NOMO-1 treated with DMSO at 0.1 percent for 48 hours (cell line): ENCODE measurements at regions not wholly inside any gene's neighbourhood (a gene's known extent, or its start where the extent isn't known, plus 50 kb on each side); places are given as distances from the start of the nearest gene placed in this dataset.
A peak's percentile ranks its signal among the peaks of the same experiment; 100 is the strongest.

Experiments
- DNase-seq: peaks from one replicate; lab custom pipeline; 2025; ENCODE audit not compliant: unreplicated experiment; lab: John Stamatoyannopoulos, UW

DNA sequence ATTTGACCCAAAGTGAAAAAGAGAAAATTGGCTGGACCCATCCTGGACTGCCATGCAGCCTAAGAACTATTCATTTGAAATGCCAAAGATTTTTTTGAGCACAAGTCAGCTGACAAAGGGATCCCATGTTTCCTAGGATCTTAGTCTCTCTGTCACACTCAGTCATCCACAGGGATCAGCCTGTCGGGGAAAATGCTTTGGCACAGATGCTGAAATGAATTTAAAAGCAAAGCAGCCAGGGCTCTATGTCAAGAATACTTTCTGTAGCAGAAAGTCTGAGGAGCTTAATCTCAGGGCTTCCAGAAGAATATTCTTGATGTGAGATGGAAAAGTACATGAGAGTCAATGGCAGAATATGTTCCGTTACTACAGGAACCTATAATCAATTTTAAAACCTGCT is 1900.8 kb downstream of the MRPL39 start:
- DNase-seq = no peak

DNA sequence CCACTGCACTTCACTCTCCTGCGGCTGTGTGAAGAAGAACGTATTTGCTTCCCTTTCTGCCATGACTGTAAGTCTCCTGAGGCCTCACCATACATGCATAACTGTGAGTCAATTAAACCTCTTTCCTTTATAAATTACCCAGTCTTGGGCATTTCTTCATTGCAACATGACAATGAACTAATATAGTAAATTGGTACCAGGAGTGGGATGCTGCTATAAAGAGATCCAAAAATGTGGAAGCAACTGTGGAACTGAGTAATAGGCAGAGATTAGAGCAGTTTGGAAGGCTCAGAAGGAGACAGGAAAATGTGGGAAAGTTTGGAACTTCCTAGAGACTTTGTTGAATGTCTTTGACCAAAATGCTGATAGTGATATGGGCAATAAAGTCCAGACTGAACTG is 1907.9 kb downstream of the MRPL39 start:
- DNase-seq = no peak

DNA sequence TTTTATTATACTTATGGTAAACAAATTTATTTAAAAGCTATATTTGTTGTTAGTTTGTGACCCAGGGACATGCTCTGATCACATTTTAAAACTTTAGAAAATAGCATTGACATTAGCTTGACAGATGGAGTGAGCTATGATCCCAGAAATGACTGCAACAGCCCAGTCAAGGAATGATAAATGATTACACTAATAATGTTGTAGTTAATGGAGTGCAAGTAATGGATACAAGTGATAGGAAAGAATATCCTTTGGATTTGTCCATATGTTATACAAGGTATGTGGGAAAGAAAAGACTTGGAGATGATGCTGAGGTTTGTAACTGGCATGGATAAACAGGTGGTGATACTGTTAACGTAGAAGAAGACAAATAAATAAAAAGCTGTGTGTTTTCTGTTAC is 1908.7 kb downstream of the MRPL39 start:
- no peak for DNase-seq

DNA sequence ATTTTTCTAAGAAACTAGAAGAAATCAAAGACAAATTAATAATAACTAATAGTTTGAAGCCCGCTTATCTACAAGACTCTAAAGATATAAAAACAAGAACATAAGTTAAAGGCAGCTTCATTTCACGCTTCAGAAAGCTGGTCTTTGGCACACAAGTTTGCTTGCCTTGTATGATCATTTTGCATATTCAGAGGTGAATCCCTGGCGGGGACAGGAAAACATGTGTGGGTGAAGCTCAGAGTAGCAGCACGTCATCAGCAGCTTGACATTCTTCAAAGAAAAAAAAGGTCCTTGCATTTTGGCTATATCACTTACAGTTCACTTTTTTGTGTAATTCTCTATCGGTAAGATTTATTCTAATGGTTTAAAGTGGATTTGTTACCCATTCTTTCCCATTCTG is 1911.8 kb downstream of the MRPL39 start:
- no peak for DNase-seq

DNA sequence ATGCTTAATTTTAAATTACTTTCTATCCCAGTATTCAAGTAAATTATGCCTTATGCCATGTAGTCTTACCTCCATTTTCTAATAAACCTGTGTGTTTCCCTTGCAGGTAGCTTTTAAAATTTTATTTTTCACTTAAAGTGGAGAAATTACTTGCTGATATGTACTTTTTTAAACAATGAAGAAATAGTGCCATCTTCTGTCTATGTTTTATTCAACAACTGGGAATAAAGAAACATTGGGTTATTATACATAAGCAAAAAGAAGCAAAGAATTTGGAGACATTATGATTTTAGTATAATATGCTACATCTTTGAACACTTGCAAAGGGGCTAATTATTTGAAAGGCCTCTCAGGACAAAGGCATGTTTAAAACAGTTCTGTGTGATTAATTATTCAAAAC is 1912.9 kb downstream of the MRPL39 start:
- DNase-seq = no peak

DNA sequence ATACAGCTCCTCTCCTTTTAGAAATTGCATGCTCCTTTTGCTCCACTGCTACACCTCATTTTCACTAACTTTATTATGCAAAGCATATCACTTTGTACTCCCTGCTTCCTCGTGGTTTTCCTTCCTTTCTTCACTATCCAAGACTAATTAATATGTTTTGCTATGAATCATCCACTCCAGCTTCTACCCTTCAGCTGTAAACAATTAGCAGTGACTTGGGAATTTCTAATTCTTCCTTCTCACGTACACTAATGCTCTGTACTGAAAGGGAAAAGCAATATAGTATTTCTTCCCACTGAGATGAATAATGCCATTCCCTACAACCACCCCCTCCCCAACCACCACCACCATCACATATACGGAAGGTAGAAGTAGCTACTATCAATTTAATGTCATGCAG is 1917.0 kb downstream of the MRPL39 start:
- DNase-seq = no peak

DNA sequence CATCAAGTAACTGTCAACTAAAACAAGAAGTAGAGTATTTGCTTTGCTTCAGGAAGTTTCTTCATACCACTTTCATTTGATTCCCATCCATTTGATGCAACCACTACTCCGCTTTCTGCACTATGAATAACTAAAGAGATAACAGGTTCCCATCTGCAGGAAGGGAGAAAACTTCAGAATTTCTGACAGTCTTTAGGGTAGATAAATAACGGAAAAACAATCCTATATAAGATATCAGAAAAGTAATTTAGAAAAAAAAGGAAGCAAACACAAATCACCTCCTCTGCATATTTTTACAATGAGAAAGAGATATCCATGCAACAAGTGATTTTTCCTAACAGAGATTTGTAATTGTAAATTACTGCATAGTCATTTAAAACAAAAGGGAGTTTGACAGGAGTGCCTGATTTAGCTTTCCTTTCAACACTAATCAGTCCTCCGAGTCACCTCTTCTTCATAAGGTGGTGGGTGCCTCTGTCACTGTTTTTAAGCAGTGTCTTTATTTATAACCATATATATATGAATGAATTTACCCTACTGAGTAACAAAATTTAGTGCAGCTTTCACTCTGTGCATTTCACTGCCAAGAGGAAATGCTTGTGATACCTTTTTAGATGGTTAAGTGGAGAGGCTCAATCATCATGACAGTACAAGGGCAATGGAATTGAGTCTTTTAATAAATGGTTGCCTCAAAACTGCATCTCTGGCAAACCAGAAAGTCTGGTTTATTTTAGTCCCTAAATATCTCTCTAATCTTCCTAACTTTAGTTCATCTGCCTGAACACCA is 1920.4 kb downstream of the MRPL39 start:
- no peak for DNase-seq

DNA sequence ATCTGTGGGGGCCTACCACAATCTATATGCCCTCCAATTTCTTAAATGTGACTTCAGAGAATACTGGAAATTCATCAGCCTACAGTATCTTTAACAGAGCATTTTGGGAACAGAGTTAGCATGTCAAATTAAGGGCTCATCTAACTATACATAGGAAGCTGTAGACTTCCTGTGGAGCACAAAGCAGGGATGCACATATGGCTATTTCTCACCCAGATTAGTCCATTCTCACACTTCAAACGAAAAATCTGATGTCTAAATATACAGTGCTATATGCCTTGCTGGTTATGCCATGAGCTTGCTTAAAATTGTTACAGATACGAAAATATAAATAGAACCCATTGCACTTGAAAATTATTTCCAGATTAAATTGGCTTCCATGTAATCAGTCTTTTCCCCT is 1922.8 kb downstream of the MRPL39 start:
- DNase-seq = no peak

DNA sequence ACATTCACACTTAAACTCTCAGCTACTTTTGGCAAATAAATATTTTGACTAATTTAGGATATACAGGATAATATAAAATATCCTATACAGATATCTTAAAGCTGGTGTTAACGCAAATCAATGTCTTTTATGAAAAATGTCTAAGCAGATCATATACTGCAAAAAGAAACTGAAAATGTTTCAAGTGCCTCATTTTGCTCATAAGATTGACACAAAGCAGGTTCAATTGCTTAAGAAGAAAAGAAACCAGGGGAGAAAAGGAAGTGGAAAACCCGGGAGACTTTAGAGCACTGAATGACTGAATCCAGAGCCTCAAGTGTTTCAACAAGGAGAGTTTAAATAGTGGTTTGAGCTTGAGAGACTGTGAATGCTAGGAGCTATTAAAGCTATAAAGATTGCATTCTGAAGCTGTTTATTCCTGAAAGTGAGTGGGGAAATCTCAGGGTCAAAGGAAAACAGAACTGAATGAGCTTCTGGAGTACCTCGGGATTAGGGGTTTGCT is 1943.0 kb downstream of the MRPL39 start:
- peak; percentile 1 for DNase-seq

DNA sequence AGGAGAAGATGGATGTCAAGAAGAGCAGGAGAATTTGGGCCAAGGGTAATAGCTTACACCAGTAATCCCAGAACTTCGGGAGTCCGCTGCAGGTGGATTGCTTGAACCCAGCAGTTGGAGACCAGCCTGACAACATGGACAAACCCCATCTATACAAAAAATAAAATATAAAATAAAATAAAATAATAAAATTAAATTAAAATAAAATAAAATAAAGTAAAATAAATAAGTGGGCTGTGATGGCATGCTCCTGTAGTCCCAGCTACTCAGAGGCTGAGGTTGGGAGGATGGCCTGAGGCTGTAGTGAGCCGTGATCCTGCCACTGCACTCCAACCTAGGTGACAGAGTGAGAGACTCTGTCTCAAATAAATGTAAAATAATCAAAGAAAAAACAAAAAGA is 1946.7 kb downstream of the MRPL39 start:
- no peak for DNase-seq

DNA sequence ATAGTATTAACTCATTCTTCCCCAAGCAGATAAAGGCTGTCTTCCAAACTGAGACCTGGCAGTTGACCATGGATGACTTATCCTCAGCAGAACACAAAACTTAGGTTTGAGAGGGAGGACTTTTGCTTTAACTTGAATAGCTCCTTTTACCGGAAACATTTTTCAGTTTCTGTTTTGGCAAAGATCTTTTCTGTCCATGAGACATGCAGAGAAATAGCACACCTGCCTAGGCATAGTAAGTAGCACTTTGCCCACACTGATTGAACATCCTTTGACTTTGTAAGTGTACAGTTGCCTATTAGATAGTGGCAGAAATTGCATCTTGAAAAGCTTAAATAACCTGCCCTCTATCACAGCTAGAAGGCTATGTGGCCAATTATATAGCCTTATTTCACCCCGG is 1962.5 kb downstream of the MRPL39 start:
- no peak for DNase-seq

DNA sequence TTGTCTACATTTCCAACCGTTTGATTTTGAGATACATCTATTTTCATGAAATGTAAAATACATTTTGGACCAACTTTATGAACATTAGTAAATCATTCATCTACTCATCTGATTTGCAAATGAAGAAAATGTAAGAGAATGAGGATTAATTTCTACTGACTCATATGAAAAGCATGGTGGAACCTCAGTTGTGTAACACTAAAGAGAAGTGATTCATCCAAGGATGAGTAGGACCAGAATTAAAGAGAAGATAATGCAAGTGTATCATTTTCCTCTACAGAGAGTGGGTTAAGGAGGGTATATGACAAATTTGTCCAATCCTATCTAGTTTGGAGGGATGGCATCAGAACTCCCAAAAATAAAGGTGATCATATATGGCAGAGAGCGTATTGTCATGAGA is 1967.6 kb downstream of the MRPL39 start:
- DNase-seq = no peak

DNA sequence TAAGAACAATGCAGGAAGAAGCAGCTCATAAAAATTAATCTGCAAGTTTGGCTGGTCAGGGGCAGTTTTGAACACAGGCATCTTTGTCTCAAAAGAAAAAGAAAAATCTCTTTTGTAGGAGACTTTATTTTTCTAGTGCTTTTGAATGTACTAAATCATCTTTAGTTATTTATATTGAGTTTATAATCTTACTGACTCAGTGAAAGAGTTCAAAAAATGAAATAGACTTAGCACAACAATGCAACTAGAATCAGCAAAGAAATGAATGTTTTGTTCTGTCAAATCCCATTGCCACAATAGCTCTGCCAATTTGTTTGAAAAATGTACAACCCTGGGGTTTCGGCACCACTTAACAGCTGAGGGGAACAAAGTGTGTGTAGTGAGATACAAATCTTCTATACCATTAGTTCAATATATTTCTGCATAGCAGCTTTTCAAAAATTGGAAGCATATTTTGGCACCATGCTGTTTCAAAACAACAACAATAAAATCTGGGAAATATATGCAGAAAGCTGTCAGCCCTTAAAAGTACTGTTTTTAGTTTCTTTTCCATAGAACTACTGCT is 1969.1 kb downstream of the MRPL39 start:
- no peak for DNase-seq

DNA sequence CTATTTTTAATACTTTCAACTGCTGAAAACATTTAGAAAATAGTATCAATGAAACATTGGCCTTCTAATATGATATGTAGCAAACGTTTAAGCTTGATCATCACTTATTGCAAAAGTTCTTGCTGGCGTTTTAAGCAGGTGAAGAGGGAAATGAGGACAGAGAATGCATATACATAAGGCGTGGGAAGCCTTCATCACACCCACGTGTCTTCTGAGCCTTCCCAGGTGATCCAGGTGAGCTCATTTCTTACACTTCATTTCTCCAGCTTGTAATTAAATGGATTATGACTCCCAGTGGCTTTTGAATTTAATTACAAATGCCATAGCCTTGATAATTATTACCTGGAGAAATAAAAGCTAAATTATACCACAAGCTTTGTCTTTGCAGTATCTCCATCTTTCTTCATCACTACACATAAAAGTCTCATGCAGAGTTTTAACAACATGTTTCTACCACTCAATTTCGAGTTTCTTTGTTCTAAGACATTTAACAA is 1973.8 kb downstream of the MRPL39 start:
- DNase-seq = no peak

DNA sequence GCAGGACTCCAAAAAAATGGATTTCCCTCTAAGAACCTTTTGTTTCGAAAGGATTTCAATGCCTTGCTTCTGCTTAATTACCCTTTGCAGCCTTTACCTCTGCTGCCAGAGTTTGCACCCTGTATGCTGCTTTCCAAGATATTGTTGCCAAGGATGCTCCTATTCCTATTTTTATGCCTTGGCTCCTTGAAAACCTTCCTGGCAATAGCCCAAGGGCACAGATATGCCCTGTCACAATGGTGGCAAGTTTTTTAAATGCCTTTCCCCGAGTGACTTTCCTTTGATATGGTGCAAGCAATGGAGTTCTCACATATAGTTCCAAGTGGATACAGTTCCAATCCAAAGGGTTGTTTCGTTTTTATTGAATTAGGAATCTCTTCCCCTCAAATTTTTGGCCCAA is 1983.0 kb downstream of the MRPL39 start:
- no peak for DNase-seq

DNA sequence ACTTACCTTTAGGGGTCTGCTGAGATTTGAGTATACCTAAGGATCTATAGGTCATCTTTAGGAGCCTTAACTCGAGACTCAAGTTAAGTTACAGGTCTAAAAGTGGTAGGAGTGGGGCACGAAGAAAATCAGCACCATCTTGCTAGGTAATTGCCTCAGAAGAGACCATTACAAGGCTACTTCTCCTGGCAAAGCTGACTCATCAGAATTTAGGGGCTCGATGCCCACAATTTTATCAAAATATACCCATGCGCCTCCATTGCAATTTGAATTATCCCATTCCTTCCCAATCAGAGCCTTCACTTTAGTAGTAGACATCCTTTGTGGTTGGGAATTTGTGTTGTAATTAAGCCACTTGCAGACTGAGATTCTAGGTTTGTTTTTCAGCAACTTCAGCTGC is 1994.3 kb downstream of the MRPL39 start:
- DNase-seq = no peak

DNA sequence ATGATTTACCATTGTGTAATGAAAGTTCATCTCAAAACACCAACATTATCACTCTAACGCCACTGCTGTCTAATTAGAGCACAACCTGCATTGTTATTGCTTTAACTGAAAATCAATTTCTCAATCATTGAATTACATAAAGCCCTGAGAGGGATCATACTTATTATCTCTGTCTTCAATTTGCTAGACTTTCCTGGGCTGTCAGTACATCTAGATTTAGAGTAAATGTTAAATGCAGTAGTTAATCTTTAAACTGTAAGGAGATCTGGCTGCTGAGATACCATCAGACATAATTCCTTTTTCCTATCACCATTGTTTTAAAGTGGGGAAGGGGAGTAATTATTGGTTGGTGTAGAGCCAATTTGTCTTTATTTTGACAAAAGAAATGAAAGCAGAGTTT is 1995.1 kb downstream of the MRPL39 start:
- DNase-seq = no peak

DNA sequence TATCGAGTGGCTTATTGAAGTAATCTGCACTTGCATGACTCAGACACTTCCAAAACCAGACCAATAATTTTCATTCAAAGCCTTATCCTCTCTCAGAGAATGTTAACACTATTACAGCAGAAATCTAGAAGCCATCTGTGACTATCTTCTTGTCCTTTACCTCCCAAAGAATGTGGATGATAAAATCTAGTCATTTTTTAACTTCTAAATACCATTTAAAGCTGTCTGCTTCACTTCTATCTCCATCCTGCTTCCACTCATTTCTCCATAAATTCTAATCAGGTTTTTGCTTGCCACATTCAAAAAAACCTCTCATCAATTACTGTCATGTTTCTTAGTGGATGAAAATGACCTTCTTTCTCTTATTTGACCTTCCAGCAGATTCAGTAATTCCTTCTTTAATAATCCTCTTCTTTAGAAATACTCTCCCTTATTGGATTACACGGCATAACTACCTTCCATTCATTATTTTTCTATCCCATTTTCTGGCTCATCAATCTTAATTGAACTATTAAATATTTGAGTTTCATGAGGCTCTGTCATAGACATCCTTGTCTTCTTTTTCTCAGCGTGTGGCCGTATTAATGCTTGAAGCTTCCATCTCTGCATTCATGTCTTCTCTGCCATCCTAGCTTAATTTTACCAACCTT is 1999.4 kb downstream of the MRPL39 start:
- DNase-seq = no peak

DNA sequence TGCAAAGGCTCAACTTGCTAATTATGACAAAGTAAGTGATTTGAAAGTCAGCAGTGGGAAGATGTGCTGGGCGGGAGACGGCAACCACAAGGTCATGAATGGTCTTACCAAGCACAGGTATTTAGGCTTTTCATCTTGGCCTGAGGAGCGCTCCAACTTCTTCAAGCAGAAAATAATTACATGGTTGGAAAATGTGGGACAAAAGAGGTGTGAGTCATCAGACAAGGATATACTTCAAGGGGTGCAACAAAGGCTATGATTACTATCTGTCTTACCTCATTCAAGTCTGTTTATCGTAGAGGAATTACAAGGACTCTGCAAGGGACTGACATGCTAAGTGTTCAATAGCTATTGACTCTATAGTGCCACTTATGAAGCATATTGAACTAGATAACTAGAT is 2005.7 kb downstream of the MRPL39 start:
- DNase-seq = no peak

DNA sequence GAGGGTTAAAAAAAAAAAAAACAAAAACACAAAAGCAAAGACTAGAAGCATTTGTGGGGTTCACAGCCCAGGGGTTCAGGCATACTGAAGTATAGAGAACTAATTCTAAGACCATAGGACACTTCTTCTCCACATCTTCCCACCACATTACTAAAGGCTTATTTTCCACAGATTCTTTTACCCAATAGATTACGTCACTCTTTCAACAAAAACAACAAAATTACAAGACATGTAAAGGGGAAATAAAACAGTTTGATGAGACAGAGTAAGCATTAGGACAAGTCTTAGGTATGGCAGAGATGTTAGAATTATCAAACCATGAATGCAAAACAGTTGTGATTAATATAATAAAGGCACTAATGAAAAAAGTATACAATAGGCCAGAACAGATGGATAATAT is 2013.7 kb downstream of the MRPL39 start:
- no peak for DNase-seq

DNA sequence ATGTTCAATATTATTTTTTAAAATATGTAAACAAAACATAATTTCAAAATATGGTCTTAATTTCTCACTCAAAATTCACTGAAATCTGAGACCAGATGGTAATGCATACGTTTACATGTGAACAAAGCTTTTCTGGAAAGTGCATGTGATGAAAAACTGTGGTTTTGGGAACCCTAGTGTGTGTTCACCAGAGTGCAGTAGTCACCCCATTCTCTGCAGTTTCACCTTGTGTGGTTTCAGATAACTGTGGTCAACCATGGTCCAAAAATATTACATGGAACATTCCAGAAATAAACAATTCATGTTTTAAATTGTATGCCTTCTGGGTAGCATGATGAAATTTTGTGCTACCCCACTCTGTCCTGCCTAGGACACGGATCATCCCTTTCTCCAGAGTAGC is 2021.9 kb downstream of the MRPL39 start:
- no peak for DNase-seq

DNA sequence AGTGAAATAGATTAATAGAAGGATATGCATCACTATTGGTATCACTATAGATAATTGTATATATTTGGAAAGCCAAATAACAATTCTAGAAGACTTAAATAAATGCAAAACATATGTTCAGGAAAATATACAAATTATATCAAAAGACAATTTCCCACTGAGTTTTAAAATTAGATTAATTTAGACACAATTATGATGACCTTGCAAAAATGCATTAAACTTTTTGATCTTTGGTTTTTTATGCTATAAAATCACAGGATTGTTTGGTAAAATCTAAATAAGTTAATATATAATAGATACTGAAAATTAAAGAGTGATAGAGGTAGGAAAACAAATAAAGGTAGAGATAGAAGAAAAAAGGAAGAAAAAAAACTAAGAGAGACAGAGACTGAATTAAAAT is 2027.7 kb downstream of the MRPL39 start:
- no peak for DNase-seq
